ENCODE measurements at regions not wholly inside any gene's neighbourhood (a gene's known extent, or its start where the extent isn't known, plus 50 kb on each side); places are given as distances from the start of the nearest gene placed in this dataset.

DNA sequence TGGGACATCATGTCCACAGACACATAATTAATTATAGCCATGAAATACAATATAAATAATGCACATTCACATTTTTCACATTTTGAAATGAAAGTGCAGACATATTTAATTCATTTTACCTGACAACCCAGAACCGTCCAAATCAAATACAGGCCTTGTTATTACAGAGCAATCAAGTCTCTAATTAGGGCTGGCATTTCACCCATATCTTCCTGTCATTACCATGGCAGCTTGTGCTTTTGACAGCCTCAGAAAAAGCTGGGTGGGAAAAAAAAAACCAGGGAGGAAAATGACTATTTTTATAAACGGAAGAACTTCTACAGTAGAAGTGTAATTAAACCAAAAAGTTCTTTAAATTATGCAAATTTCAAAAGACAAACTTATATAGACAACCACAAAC, 436.4 kb downstream of the FBXO15 start:
- Histone ChIP-seq H3K4ac (ENCODE audit: low read depth in 1 of 2, low read length in 2 of 2) (no peak overlapping the region), H2AFZ (ENCODE audit: low read depth, low read length) (no peak overlapping the region), H4K8ac (ENCODE audit: low read length) (no peak overlapping the region), H3K4me3 (ENCODE audit: insufficient read depth in 1 of 2, low read depth in 1 of 2, low read length in 2 of 2) (no peak overlapping the region), H3K9ac (ENCODE audit: low read length) (no peak overlapping the region), H2BK12ac (ENCODE audit: low read length in 2 of 2) (no peak overlapping the region), H2BK5ac (ENCODE audit: low read depth, low read length, poor library complexity, severe bottlenecking) (no peak overlapping the region), H3K36me3 (ENCODE audit: control insufficient read depth in 1 of 2, insufficient read depth in 2 of 2, low read depth in 1 of 2, low read length in 2 of 2) (no peaks in the 10 kb centered on the region), H3K9me3 (ENCODE audit: control insufficient read depth, low read length) (no peaks in the 10 kb centered on the region), H3K4me1 (ENCODE audit: control insufficient read depth, insufficient read depth, low read depth, low read length) (no peaks in the 10 kb centered on the region), H3K27me3 (ENCODE audit: control insufficient read depth in 1 of 2, insufficient read depth in 1 of 2, low read length in 2 of 2) (no peaks in the 10 kb centered on the region), H3K23ac (ENCODE audit: low read length in 2 of 2) (no peak overlapping the region), H3K27ac (ENCODE audit: low read length, poor library complexity, severe bottlenecking) (no peak overlapping the region), H2AK5ac (ENCODE audit: low read length, severe bottlenecking) (no peak overlapping the region), H4K91ac (ENCODE audit: low read length) (no peak overlapping the region), H2BK15ac (ENCODE audit: low read depth, poor library complexity, severe bottlenecking) (no peak overlapping the region), H2BK120ac (ENCODE audit: low read depth, low read length) (no peak overlapping the region), H3K4me2 (ENCODE audit: low read length, poor library complexity, severe bottlenecking) (no peak overlapping the region), H3K79me1 (replicated peaks; ENCODE audit: low read length, poor library complexity, severe bottlenecking) (no peaks in the 10 kb centered on the region), H3K18ac (ENCODE audit: low read depth in 1 of 2, low read length in 2 of 2) (no peak overlapping the region), H3K14ac (ENCODE audit: low read length in 2 of 2) (no peak overlapping the region)
- 95% methylated on average over 1 of the region's 2 CpGs for WGBS
- no peak for DNase-seq

DNA sequence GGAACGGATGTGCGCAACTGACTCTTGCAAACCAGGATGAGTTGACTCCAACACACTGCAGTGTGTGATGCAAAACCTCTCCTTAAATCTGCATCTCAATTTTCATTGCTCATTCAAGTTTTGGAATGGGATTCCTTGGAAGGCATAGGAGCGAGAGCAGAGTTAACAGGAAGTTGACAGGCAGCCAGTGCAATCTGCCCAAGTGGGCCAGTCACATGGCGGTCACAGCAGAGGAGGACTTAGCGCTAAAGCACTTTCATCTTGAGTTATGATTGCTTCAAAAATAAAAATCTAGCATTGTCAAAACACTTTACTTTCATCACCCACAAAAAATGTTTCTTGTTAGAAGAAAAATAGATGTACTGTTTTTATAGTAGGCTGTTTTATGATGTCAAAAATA, 439.0 kb downstream of the FBXO15 start:
- DNase-seq: no peak
- H4K8ac ChIP-seq (ENCODE audit: low read length): no peak overlapping the region
- no peak overlapping the region for H3K4me3 ChIP-seq (ENCODE audit: insufficient read depth in 1 of 2, low read depth in 1 of 2, low read length in 2 of 2)
- H3K79me1 ChIP-seq (replicated peaks; ENCODE audit: low read length, poor library complexity, severe bottlenecking): no peaks in the 10 kb centered on the region
- H4K91ac ChIP-seq (ENCODE audit: low read length): no peak overlapping the region
- H3K23ac ChIP-seq (ENCODE audit: low read length in 2 of 2): peak overlapping the region in 1 of 2 experiments; percentile 52
- H3K14ac ChIP-seq (ENCODE audit: low read length in 2 of 2): no peak overlapping the region
- no peaks in the 10 kb centered on the region for H3K27me3 ChIP-seq (ENCODE audit: control insufficient read depth in 1 of 2, insufficient read depth in 1 of 2, low read length in 2 of 2)
- no peak overlapping the region for H2BK5ac ChIP-seq (ENCODE audit: low read depth, low read length, poor library complexity, severe bottlenecking)
- H2AFZ ChIP-seq (ENCODE audit: low read depth, low read length): no peak overlapping the region
- no peak overlapping the region for H3K9ac ChIP-seq (ENCODE audit: low read length)
- no peak overlapping the region for H2BK12ac ChIP-seq (ENCODE audit: low read length in 2 of 2)
- H3K27ac ChIP-seq (ENCODE audit: low read length, poor library complexity, severe bottlenecking): no peak overlapping the region
- H3K4me2 ChIP-seq (ENCODE audit: low read length, poor library complexity, severe bottlenecking): no peak overlapping the region
- no peak overlapping the region for H2BK120ac ChIP-seq (ENCODE audit: low read depth, low read length)
- H3K4ac ChIP-seq (ENCODE audit: low read depth in 1 of 2, low read length in 2 of 2): no peak overlapping the region
- no peaks in the 10 kb centered on the region for H3K9me3 ChIP-seq (ENCODE audit: control insufficient read depth, low read length)
- 100% methylated on average over 4 of the region's 5 CpGs for WGBS
- H2BK15ac ChIP-seq (ENCODE audit: low read depth, poor library complexity, severe bottlenecking): no peak overlapping the region
- H3K4me1 ChIP-seq (ENCODE audit: control insufficient read depth, insufficient read depth, low read depth, low read length): no peaks in the 10 kb centered on the region
- H3K18ac ChIP-seq (ENCODE audit: low read depth in 1 of 2, low read length in 2 of 2): peak overlapping the region in 1 of 2 experiments; percentile 48
- no peaks in the 10 kb centered on the region for H3K36me3 ChIP-seq (ENCODE audit: control insufficient read depth in 1 of 2, insufficient read depth in 2 of 2, low read depth in 1 of 2, low read length in 2 of 2)
- no peak overlapping the region for H2AK5ac ChIP-seq (ENCODE audit: low read length, severe bottlenecking)

DNA sequence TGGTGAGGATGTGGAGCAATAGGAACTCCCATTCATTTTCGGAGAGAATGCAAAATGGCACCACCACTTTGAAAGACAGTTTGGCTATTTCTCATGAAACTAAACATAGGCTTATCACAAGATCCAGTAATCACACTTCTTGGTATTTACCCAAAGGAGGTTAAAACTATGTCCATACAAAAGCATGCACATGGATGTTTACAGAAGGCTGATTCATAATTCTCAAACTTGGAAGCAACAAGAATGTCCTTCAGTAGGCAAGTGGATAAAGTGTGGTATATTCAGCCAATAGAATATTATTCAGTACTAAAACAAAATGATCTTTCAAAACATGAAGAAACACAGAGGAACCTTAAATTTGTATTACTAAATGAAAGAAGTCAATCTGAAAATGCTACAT, 440.6 kb downstream of the FBXO15 start:
- Histone ChIP-seq H3K14ac (ENCODE audit: low read length in 2 of 2) (no peak overlapping the region), H3K4ac (ENCODE audit: low read depth in 1 of 2, low read length in 2 of 2) (no peak overlapping the region), H3K4me1 (ENCODE audit: control insufficient read depth, insufficient read depth, low read depth, low read length) (no peaks in the 10 kb centered on the region), H3K4me3 (ENCODE audit: insufficient read depth in 1 of 2, low read depth in 1 of 2, low read length in 2 of 2) (no peak overlapping the region), H2BK120ac (ENCODE audit: low read depth, low read length) (no peak overlapping the region), H3K27me3 (ENCODE audit: control insufficient read depth in 1 of 2, insufficient read depth in 1 of 2, low read length in 2 of 2) (no peaks in the 10 kb centered on the region), H2BK15ac (ENCODE audit: low read depth, poor library complexity, severe bottlenecking) (no peak overlapping the region), H4K8ac (ENCODE audit: low read length) (no peak overlapping the region), H2BK12ac (ENCODE audit: low read length in 2 of 2) (no peak overlapping the region), H4K91ac (ENCODE audit: low read length) (no peak overlapping the region), H3K36me3 (ENCODE audit: control insufficient read depth in 1 of 2, insufficient read depth in 2 of 2, low read depth in 1 of 2, low read length in 2 of 2) (no peaks in the 10 kb centered on the region), H3K9ac (ENCODE audit: low read length) (no peak overlapping the region), H2BK5ac (ENCODE audit: low read depth, low read length, poor library complexity, severe bottlenecking) (no peak overlapping the region), H2AK5ac (ENCODE audit: low read length, severe bottlenecking) (no peak overlapping the region), H2AFZ (ENCODE audit: low read depth, low read length) (no peak overlapping the region), H3K4me2 (ENCODE audit: low read length, poor library complexity, severe bottlenecking) (no peak overlapping the region), H3K27ac (ENCODE audit: low read length, poor library complexity, severe bottlenecking) (no peak overlapping the region), H3K9me3 (ENCODE audit: control insufficient read depth, low read length) (no peaks in the 10 kb centered on the region), H3K79me1 (replicated peaks; ENCODE audit: low read length, poor library complexity, severe bottlenecking) (no peaks in the 10 kb centered on the region), H3K18ac (ENCODE audit: low read depth in 1 of 2, low read length in 2 of 2) (no peak overlapping the region), H3K23ac (ENCODE audit: low read length in 2 of 2) (no peak overlapping the region)
- peak; percentile 25 for DNase-seq
- 95% methylated on average over 1 of the region's 1 CpG for WGBS

DNA sequence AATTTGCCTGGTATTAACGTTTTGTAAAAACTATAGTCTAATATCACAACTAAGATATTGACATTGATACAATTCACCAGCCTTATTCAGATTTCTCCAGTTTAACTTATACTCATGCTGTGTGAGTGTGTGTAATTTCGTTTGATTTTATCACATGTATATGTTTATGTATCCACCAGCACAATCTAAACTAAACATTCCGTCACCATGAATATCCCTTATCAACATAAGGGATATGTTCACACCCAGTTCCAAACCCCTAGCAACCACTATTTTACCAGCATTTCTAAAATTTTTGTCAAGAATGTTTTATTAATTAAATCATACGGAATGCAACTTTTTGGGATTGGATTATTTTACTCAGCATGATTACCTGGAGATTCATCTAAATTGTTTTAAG, 450.3 kb downstream of the FBXO15 start:
- peaks cover 4% of the 10 kb centered on the region for H3K9me3 ChIP-seq (ENCODE audit: control insufficient read depth, low read length)
- H3K4me2 ChIP-seq (ENCODE audit: low read length, poor library complexity, severe bottlenecking): no peak overlapping the region
- H3K4me1 ChIP-seq (ENCODE audit: control insufficient read depth, insufficient read depth, low read depth, low read length): no peaks in the 10 kb centered on the region
- H3K14ac ChIP-seq (ENCODE audit: low read length in 2 of 2): no peak overlapping the region
- no peak overlapping the region for H3K9ac ChIP-seq (ENCODE audit: low read length)
- no peaks in the 10 kb centered on the region for H3K27me3 ChIP-seq (ENCODE audit: control insufficient read depth in 1 of 2, insufficient read depth in 1 of 2, low read length in 2 of 2)
- no peak overlapping the region for H3K18ac ChIP-seq (ENCODE audit: low read depth in 1 of 2, low read length in 2 of 2)
- no peak overlapping the region for H4K8ac ChIP-seq (ENCODE audit: low read length)
- no peak overlapping the region for H2BK12ac ChIP-seq (ENCODE audit: low read length in 2 of 2)
- H2BK120ac ChIP-seq (ENCODE audit: low read depth, low read length): no peak overlapping the region
- H3K79me1 ChIP-seq (replicated peaks; ENCODE audit: low read length, poor library complexity, severe bottlenecking): no peaks in the 10 kb centered on the region
- H2BK15ac ChIP-seq (ENCODE audit: low read depth, poor library complexity, severe bottlenecking): no peak overlapping the region
- no peak overlapping the region for H3K23ac ChIP-seq (ENCODE audit: low read length in 2 of 2)
- H3K4me3 ChIP-seq (ENCODE audit: insufficient read depth in 1 of 2, low read depth in 1 of 2, low read length in 2 of 2): no peak overlapping the region
- DNase-seq: no peak
- no peak overlapping the region for H2AFZ ChIP-seq (ENCODE audit: low read depth, low read length)
- H3K36me3 ChIP-seq (ENCODE audit: control insufficient read depth in 1 of 2, insufficient read depth in 2 of 2, low read depth in 1 of 2, low read length in 2 of 2): no peaks in the 10 kb centered on the region
- no peak overlapping the region for H2BK5ac ChIP-seq (ENCODE audit: low read depth, low read length, poor library complexity, severe bottlenecking)
- H4K91ac ChIP-seq (ENCODE audit: low read length): no peak overlapping the region
- no peak overlapping the region for H3K27ac ChIP-seq (ENCODE audit: low read length, poor library complexity, severe bottlenecking)
- no peak overlapping the region for H3K4ac ChIP-seq (ENCODE audit: low read depth in 1 of 2, low read length in 2 of 2)
- 36% methylated on average over 2 of the region's 4 CpGs for WGBS
- no peak overlapping the region for H2AK5ac ChIP-seq (ENCODE audit: low read length, severe bottlenecking)
